ENCODE measurements at regions not wholly inside any gene's neighbourhood (a gene's known extent, or its start where the extent isn't known, plus 50 kb on each side); places are given as distances from the start of the nearest gene placed in this dataset.

DNA sequence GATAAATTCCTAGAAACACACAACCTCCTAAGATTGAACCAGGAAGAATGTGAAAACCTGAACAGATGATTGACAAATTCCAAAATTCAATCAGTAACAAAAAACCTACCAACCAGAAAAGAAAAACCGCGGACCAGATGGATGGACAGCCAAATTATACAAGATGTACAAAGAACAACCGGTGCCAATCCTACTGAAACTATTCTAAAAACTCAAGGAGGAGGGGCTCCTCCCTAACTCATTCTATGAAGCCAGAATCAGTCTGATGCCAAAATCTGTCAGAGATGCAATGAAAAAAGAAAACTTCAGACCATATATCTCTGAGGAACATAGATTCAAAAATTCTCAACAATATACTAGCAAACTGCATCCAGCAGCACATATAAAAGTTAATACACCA is 262.4 kb upstream of the DAB1 start:
- TF ChIP-seq CTCF (IDR thresholded peaks at IDR 0.05), result no peak
- no peak for TF ChIP-seq EP300 (IDR thresholded peaks at IDR 0.05)
- no peak for TF ChIP-seq POLR2A (IDR thresholded peaks at IDR 0.05)
- no peak for TF ChIP-seq POLR2AphosphoS5 (IDR thresholded peaks at IDR 0.05)
